ENCODE measurements at regions not wholly inside any gene's neighbourhood (a gene's known extent, or its start where the extent isn't known, plus 50 kb on each side); places are given as distances from the start of the nearest gene placed in this dataset.

DNA sequence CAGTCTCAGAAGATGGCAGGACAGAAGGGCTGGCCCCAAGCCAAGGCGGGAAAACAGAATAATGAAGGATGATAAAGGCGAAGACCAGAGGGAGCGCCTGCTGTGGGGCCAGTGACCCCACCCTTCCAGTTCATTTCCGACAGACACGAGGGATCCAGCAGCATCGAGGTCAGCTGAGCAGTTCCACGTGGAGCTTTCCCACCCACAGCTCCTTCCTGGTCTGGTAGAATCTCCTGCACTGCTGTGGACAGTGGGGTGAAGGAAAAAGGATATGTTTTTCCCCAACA, 265.9 kb upstream of the VLDLR start (continued):
- no peak for TF ChIP-seq ESRRA (IDR thresholded peaks at IDR 0.05; ENCODE audit: low read length)
- TF ChIP-seq IKZF1 (conservative IDR thresholded peaks at IDR 0.05): no peak

DNA sequence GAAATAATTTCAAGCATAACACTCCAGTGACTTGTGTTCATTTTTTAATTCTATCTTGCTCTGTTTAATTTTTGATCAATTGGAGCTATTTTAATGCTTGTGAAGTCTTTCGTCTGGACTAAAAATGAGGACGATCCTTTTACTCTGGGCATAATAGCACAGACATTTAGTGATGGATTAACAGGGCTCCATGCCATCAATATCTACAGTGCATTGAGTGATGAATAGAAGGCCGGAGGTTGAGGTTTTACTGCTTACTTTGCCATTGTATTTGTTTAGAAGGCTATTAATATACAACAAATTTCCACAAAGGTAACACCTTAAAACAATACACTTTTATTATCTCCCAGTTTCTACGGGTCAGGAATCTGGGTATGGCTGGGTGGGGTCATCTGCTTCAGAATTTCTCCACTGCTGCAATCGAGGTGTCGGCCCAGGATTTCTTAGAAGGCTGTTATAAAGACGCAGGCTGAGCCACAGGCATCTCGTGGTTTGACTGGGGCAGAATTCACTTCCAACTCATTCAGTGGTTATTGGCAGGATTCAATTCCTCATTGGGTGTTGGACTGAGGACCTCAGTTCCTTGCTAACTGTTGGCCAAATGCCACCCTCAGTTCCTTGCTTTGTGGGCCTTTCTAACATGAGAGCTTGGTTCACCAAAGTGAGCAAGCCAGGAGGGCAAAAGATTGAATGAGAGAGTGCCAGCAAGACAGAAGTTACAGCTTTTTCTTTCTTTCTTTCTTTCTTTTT, 265.4 kb upstream of the VLDLR start:
- no peak overlapping the region for H3K4me3 ChIP-seq
- intact Hi-C loops (cut with micrococcal nuclease; ENCODE audit: unreplicated experiment) (no loop called here), in situ Hi-C loops (cut with MboI) (no loop called here)
- 34% methylated on average over 8 of the region's 8 CpGs for WGBS (ENCODE audit: insufficient coverage, insufficient replicate concordance, low lambda C conversion rate, missing lambda C conversion rate)
- H2AFZ ChIP-seq (ENCODE audit: control insufficient read depth, low read depth, low read length): no peak overlapping the region
- no peak for ATAC-seq
- no peaks in the 10 kb centered on the region for H3K4me1 ChIP-seq (ENCODE audit: control insufficient read depth, insufficient read depth, low read length)
- H3K9me3 ChIP-seq (replicated peaks; ENCODE audit: control insufficient read depth, insufficient read depth, low read length): no peaks in the 10 kb centered on the region
- no peak for FAIRE-seq
- BruUV-seq (replicated peaks): no TSS peak
- ChIA-PET SMC1A (ENCODE audit: uncharacterized antibody, unreplicated experiment) (interaction anchor here (0.6 kb wide), 1 partner anchor 504 kb away, joined by 3 read pairs; no protein-coding TSS in a partner anchor), RAD21 (ENCODE audit: unreplicated experiment) (no interaction called here), CTCF (no interaction called here), POLR2A (no interaction called here)
- H3K27me3 ChIP-seq (replicated peaks in 1 of 2; ENCODE audit: control insufficient read depth in 2 of 2, insufficient read depth in 2 of 2, low read length in 1 of 2): no peaks in the 10 kb centered on the region
- no peaks in the 10 kb centered on the region for H4K20me1 ChIP-seq (ENCODE audit: control insufficient read depth, insufficient read depth)
- DNase-seq (ENCODE audit: low read depth, low spot score): no peak
- H3K27ac ChIP-seq (ENCODE audit: control insufficient read depth, insufficient read depth): no peak overlapping the region
- H3K9ac ChIP-seq (ENCODE audit: control insufficient read depth, insufficient read depth, low read length): no peak overlapping the region
- no peak overlapping the region for H3K4me2 ChIP-seq (ENCODE audit: control insufficient read depth, insufficient read depth)
- no peaks in the 10 kb centered on the region for H3K79me2 ChIP-seq (ENCODE audit: control insufficient read depth, insufficient read depth, low read length)
- H3K36me3 ChIP-seq (ENCODE audit: control insufficient read depth in 2 of 2, insufficient read depth in 2 of 2, low read length in 1 of 2): no peaks in the 10 kb centered on the region
- TF ChIP-seq ZNF207 (IDR thresholded peaks at IDR 0.05; ENCODE audit: borderline replicate concordance) (no peak), ZNF622 (IDR thresholded peaks at IDR 0.05) (no peak), TARDBP (IDR thresholded peaks at IDR 0.05; ENCODE audit: borderline replicate concordance) (no peak), BCL11A (IDR thresholded peaks at IDR 0.05; ENCODE audit: low read depth, low read length) (no peak), WRNIP1 (IDR thresholded peaks at IDR 0.05; ENCODE audit: borderline replicate concordance, low read depth, low read length) (no peak), BMI1 (IDR thresholded peaks at IDR 0.05; ENCODE audit: borderline replicate concordance) (no peak), MEF2A (IDR thresholded peaks at IDR 0.05; ENCODE audit: insufficient read depth, low read depth, low read length) (no peak), NRF1 (conservative IDR thresholded peaks at IDR 0.05; ENCODE audit: low read depth, low read length) (no peak), HCFC1 (IDR thresholded peaks at IDR 0.05; ENCODE audit: low read length) (no peak), MTA2 (IDR thresholded peaks at IDR 0.05; ENCODE audit: low read depth) (no peak), SP1 (IDR thresholded peaks at IDR 0.05; ENCODE audit: low read depth, low read length) (no peak), NFYB (IDR thresholded peaks at IDR 0.05; ENCODE audit: insufficient read depth, low read depth, low read length) (no peak)
- TF ChIP-seq, protein P1, sequence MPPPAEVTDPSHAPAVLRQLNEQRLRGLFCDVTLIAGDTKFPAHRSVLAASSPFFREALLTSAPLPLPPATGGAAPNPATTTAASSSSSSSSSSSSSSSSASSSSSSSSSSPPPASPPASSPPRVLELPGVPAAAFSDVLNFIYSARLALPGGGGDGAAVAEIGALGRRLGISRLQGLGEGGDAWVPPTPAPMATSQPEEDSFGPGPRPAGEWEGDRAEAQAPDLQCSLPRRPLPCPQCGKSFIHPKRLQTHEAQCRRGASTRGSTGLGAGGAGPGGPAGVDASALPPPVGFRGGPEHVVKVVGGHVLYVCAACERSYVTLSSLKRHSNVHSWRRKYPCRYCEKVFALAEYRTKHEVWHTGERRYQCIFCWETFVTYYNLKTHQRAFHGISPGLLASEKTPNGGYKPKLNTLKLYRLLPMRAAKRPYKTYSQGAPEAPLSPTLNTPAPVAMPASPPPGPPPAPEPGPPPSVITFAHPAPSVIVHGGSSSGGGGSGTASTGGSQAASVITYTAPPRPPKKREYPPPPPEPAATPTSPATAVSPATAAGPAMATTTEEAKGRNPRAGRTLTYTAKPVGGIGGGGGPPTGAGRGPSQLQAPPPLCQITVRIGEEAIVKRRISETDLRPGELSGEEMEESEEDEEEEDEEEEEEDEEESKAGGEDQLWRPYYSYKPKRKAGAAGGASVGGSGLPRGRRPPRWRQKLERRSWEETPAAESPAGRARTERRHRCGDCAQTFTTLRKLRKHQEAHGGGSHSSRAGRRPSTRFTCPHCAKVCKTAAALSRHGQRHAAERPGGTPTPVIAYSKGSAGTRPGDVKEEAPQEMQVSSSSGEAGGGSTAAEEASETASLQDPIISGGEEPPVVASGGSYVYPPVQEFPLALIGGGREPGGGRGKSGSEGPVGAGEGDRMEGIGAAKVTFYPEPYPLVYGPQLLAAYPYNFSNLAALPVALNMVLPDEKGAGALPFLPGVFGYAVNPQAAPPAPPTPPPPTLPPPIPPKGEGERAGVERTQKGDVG (CRISPR knock-in tag; IDR thresholded peaks at IDR 0.05): no peak
- TF ChIP-seq, protein P2, sequence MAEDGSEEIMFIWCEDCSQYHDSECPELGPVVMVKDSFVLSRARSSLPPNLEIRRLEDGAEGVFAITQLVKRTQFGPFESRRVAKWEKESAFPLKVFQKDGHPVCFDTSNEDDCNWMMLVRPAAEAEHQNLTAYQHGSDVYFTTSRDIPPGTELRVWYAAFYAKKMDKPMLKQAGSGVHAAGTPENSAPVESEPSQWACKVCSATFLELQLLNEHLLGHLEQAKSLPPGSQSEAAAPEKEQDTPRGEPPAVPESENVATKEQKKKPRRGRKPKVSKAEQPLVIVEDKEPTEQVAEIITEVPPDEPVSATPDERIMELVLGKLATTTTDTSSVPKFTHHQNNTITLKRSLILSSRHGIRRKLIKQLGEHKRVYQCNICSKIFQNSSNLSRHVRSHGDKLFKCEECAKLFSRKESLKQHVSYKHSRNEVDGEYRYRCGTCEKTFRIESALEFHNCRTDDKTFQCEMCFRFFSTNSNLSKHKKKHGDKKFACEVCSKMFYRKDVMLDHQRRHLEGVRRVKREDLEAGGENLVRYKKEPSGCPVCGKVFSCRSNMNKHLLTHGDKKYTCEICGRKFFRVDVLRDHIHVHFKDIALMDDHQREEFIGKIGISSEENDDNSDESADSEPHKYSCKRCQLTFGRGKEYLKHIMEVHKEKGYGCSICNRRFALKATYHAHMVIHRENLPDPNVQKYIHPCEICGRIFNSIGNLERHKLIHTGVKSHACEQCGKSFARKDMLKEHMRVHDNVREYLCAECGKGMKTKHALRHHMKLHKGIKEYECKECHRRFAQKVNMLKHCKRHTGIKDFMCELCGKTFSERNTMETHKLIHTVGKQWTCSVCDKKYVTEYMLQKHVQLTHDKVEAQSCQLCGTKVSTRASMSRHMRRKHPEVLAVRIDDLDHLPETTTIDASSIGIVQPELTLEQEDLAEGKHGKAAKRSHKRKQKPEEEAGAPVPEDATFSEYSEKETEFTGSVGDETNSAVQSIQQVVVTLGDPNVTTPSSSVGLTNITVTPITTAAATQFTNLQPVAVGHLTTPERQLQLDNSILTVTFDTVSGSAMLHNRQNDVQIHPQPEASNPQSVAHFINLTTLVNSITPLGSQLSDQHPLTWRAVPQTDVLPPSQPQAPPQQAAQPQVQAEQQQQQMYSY (CRISPR knock-in tag; IDR thresholded peaks at IDR 0.05): no peak
- TF ChIP-seq, protein P3, sequence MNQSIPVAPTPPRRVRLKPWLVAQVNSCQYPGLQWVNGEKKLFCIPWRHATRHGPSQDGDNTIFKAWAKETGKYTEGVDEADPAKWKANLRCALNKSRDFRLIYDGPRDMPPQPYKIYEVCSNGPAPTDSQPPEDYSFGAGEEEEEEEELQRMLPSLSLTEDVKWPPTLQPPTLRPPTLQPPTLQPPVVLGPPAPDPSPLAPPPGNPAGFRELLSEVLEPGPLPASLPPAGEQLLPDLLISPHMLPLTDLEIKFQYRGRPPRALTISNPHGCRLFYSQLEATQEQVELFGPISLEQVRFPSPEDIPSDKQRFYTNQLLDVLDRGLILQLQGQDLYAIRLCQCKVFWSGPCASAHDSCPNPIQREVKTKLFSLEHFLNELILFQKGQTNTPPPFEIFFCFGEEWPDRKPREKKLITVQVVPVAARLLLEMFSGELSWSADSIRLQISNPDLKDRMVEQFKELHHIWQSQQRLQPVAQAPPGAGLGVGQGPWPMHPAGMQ (IDR thresholded peaks at IDR 0.05; ENCODE audit: borderline replicate concordance): no peak
